NCI-H2196 treated with DMSO at 0.1 percent for 48 hours (cell line): ENCODE measurements at regions not wholly inside any gene's neighbourhood (a gene's known extent, or its start where the extent isn't known, plus 50 kb on each side); places are given as distances from the start of the nearest gene placed in this dataset.

Experiments
- DNase-seq: peaks from one replicate; lab custom pipeline; 2025; ENCODE audit not compliant: unreplicated experiment; lab: John Stamatoyannopoulos, UW

GRCh38 chr5:43941806-43942205, 338.8 kb downstream of the NNT start:
- no peak for DNase-seq

GRCh38 chr5:43940562-43940961, 337.6 kb downstream of the NNT start:
- DNase-seq, result no peak

- DNase-seq, result no peak
Observed at GRCh38 chr5:43926923-43927322, 323.9 kb downstream of the NNT start.

GRCh38 chr5:43920422-43920821, 317.4 kb downstream of the NNT start:
- DNase-seq, result no peak

GRCh38 chr5:43917925-43918324, 314.9 kb downstream of the NNT start:
- DNase-seq, result no peak

- DNase-seq, result no peak
Observed at GRCh38 chr5:43903129-43903528, 300.1 kb downstream of the NNT start.

GRCh38 chr5:43900974-43901373, 298.0 kb downstream of the NNT start:
- no peak for DNase-seq

- DNase-seq, result no peak
Observed at GRCh38 chr5:43895876-43896275, 292.9 kb downstream of the NNT start.

- no peak for DNase-seq
Observed at GRCh38 chr5:43893951-43894684, 291.1 kb downstream of the NNT start.

- no peak for DNase-seq
Observed at GRCh38 chr5:43891112-43891511, 288.1 kb downstream of the NNT start.

GRCh38 chr5:43889233-43889632, 286.3 kb downstream of the NNT start:
- DNase-seq, result no peak

GRCh38 chr5:43875741-43876140, 272.8 kb downstream of the NNT start:
- no peak for DNase-seq

- DNase-seq, result no peak
Observed at GRCh38 chr5:43874772-43875171, 271.8 kb downstream of the NNT start.

- DNase-seq, result no peak
Observed at GRCh38 chr5:43873791-43874190, 270.8 kb downstream of the NNT start.

GRCh38 chr5:43859309-43859708, 256.3 kb downstream of the NNT start:
- DNase-seq, result no peak

- no peak for DNase-seq
Observed at GRCh38 chr5:43855452-43855851, 252.5 kb downstream of the NNT start.

- no peak for DNase-seq
Observed at GRCh38 chr5:43854697-43855292, 251.8 kb downstream of the NNT start.

GRCh38 chr5:43852279-43852678, 249.3 kb downstream of the NNT start:
- no peak for DNase-seq

- no peak for DNase-seq
Observed at GRCh38 chr5:43851741-43852140, 248.8 kb downstream of the NNT start.

- no peak for DNase-seq
Observed at GRCh38 chr5:43840424-43841125, 237.6 kb downstream of the NNT start.

- DNase-seq, result no peak
Observed at GRCh38 chr5:43839218-43839617, 236.2 kb downstream of the NNT start.

GRCh38 chr5:43837996-43838395, 235.0 kb downstream of the NNT start:
- DNase-seq, result no peak
